ENCODE measurements at regions not wholly inside any gene's neighbourhood (a gene's known extent, or its start where the extent isn't known, plus 50 kb on each side); places are given as distances from the start of the nearest gene placed in this dataset.

GRCh38 chrY:7878719-7879118, 967.2 kb upstream of the AMELY start:
- Histone ChIP-seq H3K27me3 (no peaks in the 10 kb centered on the region), H3K4me3 (no peak overlapping the region), H3K27ac (no peak overlapping the region), H3K4me1 (no peaks in the 10 kb centered on the region), H3K9me3 (no peaks in the 10 kb centered on the region), H3K36me3 (no peaks in the 10 kb centered on the region)
- no CpG with 5 or more reads among the region's 1 CpG for WGBS (ENCODE audit: insufficient coverage, low coverage, low lambda C conversion rate, missing lambda C conversion rate)
- ATAC-seq (no peak), DNase-seq (no peak)
- TF ChIP-seq POLR2A (IDR thresholded peaks at IDR 0.05) (no peak), CTCF (IDR thresholded peaks at IDR 0.05) (no peak)
- intact Hi-C loops (cut with DNase I), result no loop called here

DNA sequence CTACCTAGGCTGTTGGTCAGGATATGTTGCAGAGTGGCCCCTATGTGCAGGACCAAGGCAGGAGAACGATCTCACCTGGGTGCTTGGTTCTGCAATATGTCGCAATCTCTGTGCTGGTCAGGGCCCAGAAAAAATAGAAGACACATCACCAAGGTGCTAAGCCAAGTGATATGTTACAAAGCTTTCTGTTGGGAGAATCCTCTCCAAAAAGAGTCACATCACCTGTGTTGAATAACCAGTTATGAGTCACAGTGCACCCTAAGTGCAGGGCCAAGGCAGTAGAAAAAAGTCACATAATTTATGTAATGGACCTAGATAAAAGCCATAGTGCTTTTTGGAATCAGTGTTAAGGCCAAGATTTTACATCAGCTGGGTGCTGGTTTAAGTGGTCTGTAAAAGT, 965.9 kb upstream of the AMELY start:
- Histone ChIP-seq H3K9me3 (no peaks in the 10 kb centered on the region), H3K4me1 (no peaks in the 10 kb centered on the region), H3K27ac (no peak overlapping the region), H3K4me3 (no peak overlapping the region), H3K36me3 (no peaks in the 10 kb centered on the region), H3K27me3 (no peaks in the 10 kb centered on the region)
- WGBS (ENCODE audit: insufficient coverage, low coverage, low lambda C conversion rate, missing lambda C conversion rate), result no CpG with 5 or more reads among the region's 2 CpGs
- intact Hi-C loops (cut with DNase I), result no loop called here
- DNase-seq, result no peak
- TF ChIP-seq CTCF (IDR thresholded peaks at IDR 0.05) (no peak), POLR2A (IDR thresholded peaks at IDR 0.05) (no peak)
- no peak for ATAC-seq

- Histone ChIP-seq H3K4me1 (no peaks in the 10 kb centered on the region), H3K27me3 (no peaks in the 10 kb centered on the region), H3K27ac (no peak overlapping the region), H3K9me3 (no peaks in the 10 kb centered on the region), H3K4me3 (no peak overlapping the region), H3K36me3 (no peaks in the 10 kb centered on the region)
- intact Hi-C loops (cut with DNase I), result no loop called here
- DNase-seq, result no peak
- ATAC-seq, result no peak
- TF ChIP-seq POLR2A (IDR thresholded peaks at IDR 0.05), result no peak
- TF ChIP-seq CTCF (IDR thresholded peaks at IDR 0.05), result no peak
Observed at GRCh38 chrY:7874080-7874479, 962.5 kb upstream of the AMELY start.

GRCh38 chrY:7871304-7871932, 959.9 kb upstream of the AMELY start:
- WGBS (ENCODE audit: insufficient coverage, low coverage, low lambda C conversion rate, missing lambda C conversion rate), result no CpG with 5 or more reads among the region's 3 CpGs
- Histone ChIP-seq H3K4me3 (no peak overlapping the region), H3K27me3 (no peaks in the 10 kb centered on the region), H3K4me1 (no peaks in the 10 kb centered on the region), H3K9me3 (no peaks in the 10 kb centered on the region), H3K27ac (no peak overlapping the region), H3K36me3 (no peaks in the 10 kb centered on the region)
- ATAC-seq (no peak), DNase-seq (no peak)
- intact Hi-C loops (cut with DNase I), result no loop called here
- no peak for TF ChIP-seq POLR2A (IDR thresholded peaks at IDR 0.05)
- no peak for TF ChIP-seq CTCF (IDR thresholded peaks at IDR 0.05)

DNA sequence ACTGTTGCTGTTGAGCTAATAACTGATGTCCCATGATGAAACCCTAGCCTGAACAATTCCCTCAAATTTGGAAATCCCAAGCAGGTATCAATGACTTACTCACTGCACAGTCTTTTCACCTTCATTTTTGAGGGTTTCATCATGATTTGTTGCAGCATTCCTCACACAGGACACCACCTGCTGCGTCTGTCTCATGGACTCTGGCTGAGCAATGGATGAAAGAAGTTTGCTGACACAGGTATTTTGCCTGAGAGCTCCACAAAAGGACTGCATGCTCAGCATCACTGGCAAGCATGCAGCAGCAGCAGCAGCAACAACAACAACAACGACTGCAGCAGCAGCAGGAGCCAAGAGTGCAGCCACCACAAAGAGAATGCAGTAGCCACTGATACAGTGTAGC, 955.4 kb upstream of the AMELY start:
- H3K4me1 ChIP-seq, result no peaks in the 10 kb centered on the region
- no CpG with 5 or more reads among the region's 2 CpGs for WGBS (ENCODE audit: insufficient coverage, low coverage, low lambda C conversion rate, missing lambda C conversion rate)
- H3K36me3 ChIP-seq, result no peaks in the 10 kb centered on the region
- H3K27ac ChIP-seq, result no peak overlapping the region
- no peak for TF ChIP-seq POLR2A (IDR thresholded peaks at IDR 0.05)
- TF ChIP-seq CTCF (IDR thresholded peaks at IDR 0.05), result no peak
- ATAC-seq (no peak), DNase-seq (no peak)
- no peaks in the 10 kb centered on the region for H3K27me3 ChIP-seq
- intact Hi-C loops (cut with DNase I), result no loop called here
- no peaks in the 10 kb centered on the region for H3K9me3 ChIP-seq
- no peak overlapping the region for H3K4me3 ChIP-seq
